Activated naive CD8-positive, alpha-beta T cell treated with anti-CD3 and anti-CD28 coated beads, Interleukin-2, amount 50 U/mL, for 24 hours (primary cell): ENCODE measurements at regions not wholly inside any gene's neighbourhood (a gene's known extent, or its start where the extent isn't known, plus 50 kb on each side); places are given as distances from the start of the nearest gene placed in this dataset.
"Not testable (repeated sequence)": the region's sequence is repeated elsewhere in the genome, so short reads cannot be mapped to it uniquely, and the experiment has no call there.

Experiments used
- ATAC-seq: fragments of 150-1000 bp; cut with Tn5 transposase; one replicate; pipeline ENCODE4 v1.10.0; 2021
- DNase-seq: peaks from one replicate; pipeline ENCODE4 v3.0.0; 2021
- H3K27ac Mint-ChIP-seq: one replicate; pipeline ENCODE4 v1.8.0; 2021; ENCODE audit warnings: mild to moderate bottlenecking, mixed read lengths
- H3K27me3 Mint-ChIP-seq: one replicate; pipeline ENCODE4 v1.8.0; 2021; ENCODE audit warnings: mixed read lengths
- H3K36me3 Mint-ChIP-seq: one replicate; pipeline ENCODE4 v1.8.0; 2021; ENCODE audit warnings: low read depth, mixed read lengths
- H3K4me1 Mint-ChIP-seq: one replicate; pipeline ENCODE4 v1.8.0; 2021; ENCODE audit warnings: mixed read lengths
- H3K4me3 Mint-ChIP-seq: one replicate; pipeline ENCODE4 v1.8.0; 2021; ENCODE audit warnings: mild to moderate bottlenecking, moderate library complexity, mixed read lengths
- H3K9me3 Mint-ChIP-seq: one replicate; pipeline ENCODE4 v1.8.0; 2021; ENCODE audit warnings: mixed read lengths

GRCh38 chr5:111643499-111643898 lies 113.5 kb downstream of the NREP start:
- ATAC-seq, result no peak
- no peak for DNase-seq
- Mint-ChIP-seq H3K27me3 (peaks cover 5% of the 10 kb centered on the region), H3K9me3 (peaks cover 10% of the 10 kb centered on the region), H3K27ac (no peak overlapping the region), H3K4me3 (no peak overlapping the region), H3K36me3 (peaks cover 7% of the 10 kb centered on the region), H3K4me1 (no peaks in the 10 kb centered on the region)

- no peak overlapping the region for H3K4me3 Mint-ChIP-seq
- H3K36me3 Mint-ChIP-seq, result peaks cover 7% of the 10 kb centered on the region
- H3K4me1 Mint-ChIP-seq, result no peaks in the 10 kb centered on the region
- ATAC-seq (no peak), DNase-seq (no peak)
- H3K9me3 Mint-ChIP-seq, result peaks cover 17% of the 10 kb centered on the region
- H3K27me3 Mint-ChIP-seq, result peaks cover 5% of the 10 kb centered on the region
- H3K27ac Mint-ChIP-seq, result no peak overlapping the region
Observed at GRCh38 chr5:111641533-111642233, 115.3 kb downstream of the NREP start.

- H3K4me1 Mint-ChIP-seq, result no peaks in the 10 kb centered on the region
- H3K9me3 Mint-ChIP-seq, result peaks cover 17% of the 10 kb centered on the region
- ATAC-seq (no peak), DNase-seq (no peak)
- H3K4me3 Mint-ChIP-seq, result no peak overlapping the region
- H3K27me3 Mint-ChIP-seq, result peaks cover 3% of the 10 kb centered on the region
- H3K27ac Mint-ChIP-seq, result no peak overlapping the region
- H3K36me3 Mint-ChIP-seq, result peaks cover 7% of the 10 kb centered on the region
Observed at GRCh38 chr5:111639912-111640311, 117.1 kb downstream of the NREP start.

- no peaks in the 10 kb centered on the region for H3K27me3 Mint-ChIP-seq
Observed at GRCh38 chr5:111636736-111637135, 120.3 kb downstream of the NREP start.

GRCh38 chr5:111635916-111636570 lies 121.0 kb downstream of the NREP start:
- H3K27ac Mint-ChIP-seq, result no peak overlapping the region
- H3K27me3 Mint-ChIP-seq, result no peaks in the 10 kb centered on the region
- peaks cover 17% of the 10 kb centered on the region for H3K9me3 Mint-ChIP-seq
- peaks cover 7% of the 10 kb centered on the region for H3K36me3 Mint-ChIP-seq
- H3K4me3 Mint-ChIP-seq, result no peak overlapping the region
- DNase-seq (no peak), ATAC-seq (no peak)
- H3K4me1 Mint-ChIP-seq, result no peaks in the 10 kb centered on the region

More at GRCh38 chr5:111636736-111637135, 120.3 kb downstream of the NREP start:
- peaks cover 17% of the 10 kb centered on the region for H3K9me3 Mint-ChIP-seq
- ATAC-seq (no peak), DNase-seq (no peak)
- H3K27ac Mint-ChIP-seq, result no peak overlapping the region
- peaks cover 7% of the 10 kb centered on the region for H3K36me3 Mint-ChIP-seq
- H3K4me3 Mint-ChIP-seq, result no peak overlapping the region
- no peaks in the 10 kb centered on the region for H3K4me1 Mint-ChIP-seq

GRCh38 chr5:111635151-111635902 lies 121.7 kb downstream of the NREP start:
- no peak for ATAC-seq
- Mint-ChIP-seq H3K9me3 (peaks cover 17% of the 10 kb centered on the region), H3K4me1 (no peaks in the 10 kb centered on the region), H3K4me3 (no peak overlapping the region), H3K27me3 (no peaks in the 10 kb centered on the region), H3K27ac (no peak overlapping the region), H3K36me3 (peaks cover 7% of the 10 kb centered on the region)
- no peak for DNase-seq

- Mint-ChIP-seq H3K27ac (no peak overlapping the region), H3K4me1 (peaks cover 14% of the 10 kb centered on the region), H3K9me3 (peaks cover 16% of the 10 kb centered on the region), H3K36me3 (peaks cover 6% of the 10 kb centered on the region), H3K4me3 (no peak overlapping the region), H3K27me3 (peaks cover 3% of the 10 kb centered on the region)
- no peak for ATAC-seq
- DNase-seq, result no peak
Observed at GRCh38 chr5:111631328-111631727, 119.0 kb upstream of the STARD4 start.

GRCh38 chr5:111628901-111629300 lies 116.6 kb upstream of the STARD4 start:
- DNase-seq (no peak), ATAC-seq (no peak)
- peaks cover 20% of the 10 kb centered on the region for H3K9me3 Mint-ChIP-seq
- H3K4me1 Mint-ChIP-seq, result peaks cover 14% of the 10 kb centered on the region
- H3K27ac Mint-ChIP-seq, result no peak overlapping the region
- peaks cover 10% of the 10 kb centered on the region for H3K36me3 Mint-ChIP-seq
- H3K27me3 Mint-ChIP-seq, result peaks cover 3% of the 10 kb centered on the region
- no peak overlapping the region for H3K4me3 Mint-ChIP-seq

- DNase-seq, result peak; percentile 26
- H3K4me1 Mint-ChIP-seq, result peaks cover 14% of the 10 kb centered on the region
- H3K4me3 Mint-ChIP-seq, result no peak overlapping the region
- ATAC-seq, result peak; percentile 87
- peaks cover 10% of the 10 kb centered on the region for H3K36me3 Mint-ChIP-seq
- peaks cover 20% of the 10 kb centered on the region for H3K9me3 Mint-ChIP-seq
- peak overlapping the region; percentile 47 for H3K27ac Mint-ChIP-seq
- peaks cover 3% of the 10 kb centered on the region for H3K27me3 Mint-ChIP-seq
Observed at GRCh38 chr5:111627862-111628261, 115.5 kb upstream of the STARD4 start.

GRCh38 chr5:111626473-111627148 lies 114.3 kb upstream of the STARD4 start:
- Mint-ChIP-seq H3K36me3 (peaks cover 10% of the 10 kb centered on the region), H3K4me1 (peaks cover 14% of the 10 kb centered on the region), H3K9me3 (peaks cover 20% of the 10 kb centered on the region), H3K4me3 (no peak overlapping the region), H3K27me3 (peaks cover 3% of the 10 kb centered on the region), H3K27ac (peak overlapping the region; percentile 17)
- no peak for ATAC-seq
- DNase-seq, result no peak

GRCh38 chr5:111618623-111619271 lies 106.4 kb upstream of the STARD4 start:
- Mint-ChIP-seq H3K27me3 (peaks cover 2% of the 10 kb centered on the region), H3K4me3 (no peak overlapping the region), H3K27ac (no peak overlapping the region), H3K4me1 (no peaks in the 10 kb centered on the region), H3K9me3 (no peaks in the 10 kb centered on the region), H3K36me3 (no peaks in the 10 kb centered on the region)
- ATAC-seq (no peak), DNase-seq (no peak)

- Mint-ChIP-seq H3K4me1 (no peaks in the 10 kb centered on the region), H3K9me3 (peaks cover 13% of the 10 kb centered on the region), H3K36me3 (no peaks in the 10 kb centered on the region), H3K27ac (no peak overlapping the region), H3K27me3 (peaks cover 2% of the 10 kb centered on the region), H3K4me3 (no peak overlapping the region)
- DNase-seq, result no peak
- ATAC-seq, result no peak
Observed at GRCh38 chr5:111615054-111615453, 102.7 kb upstream of the STARD4 start.

GRCh38 chr5:111612013-111612630 lies 99.8 kb upstream of the STARD4 start:
- not testable (repeated sequence) for H3K4me3 Mint-ChIP-seq, H3K36me3 Mint-ChIP-seq, H3K4me1 Mint-ChIP-seq, H3K27ac Mint-ChIP-seq, DNase-seq, H3K27me3 Mint-ChIP-seq, ATAC-seq
- H3K9me3 Mint-ChIP-seq, result peaks cover 13% of the 10 kb centered on the region

- no peak overlapping the region for H3K27ac Mint-ChIP-seq
- no peaks in the 10 kb centered on the region for H3K4me1 Mint-ChIP-seq
- no peak for ATAC-seq
- H3K36me3 Mint-ChIP-seq, result no peaks in the 10 kb centered on the region
- H3K4me3 Mint-ChIP-seq, result no peak overlapping the region
- H3K9me3 Mint-ChIP-seq, result peaks cover 7% of the 10 kb centered on the region
- DNase-seq, result no peak
- H3K27me3 Mint-ChIP-seq, result peaks cover 3% of the 10 kb centered on the region
Observed at GRCh38 chr5:111606194-111606593, 93.9 kb upstream of the STARD4 start.
